HUDEP-2 (cell line): ENCODE measurements at regions not wholly inside any gene's neighbourhood (a gene's known extent, or its start where the extent isn't known, plus 50 kb on each side); places are given as distances from the start of the nearest gene placed in this dataset.

Experiments used
- DNase-seq, 76 experiments: peaks; one replicate each; lab custom pipeline; 2025; ENCODE audit not compliant: unreplicated experiment in 76 of 76; lab: John Stamatoyannopoulos, UW

- no peak for DNase-seq
These were observed 335.1 kb upstream of the UMPS start for GRCh38 chr3:124395162-124395561.

GRCh38 chr3:124395584-124396338, 334.5 kb upstream of the UMPS start:
- DNase-seq: no peak

- DNase-seq: no peak
These were observed 333.8 kb upstream of the UMPS start for GRCh38 chr3:124396339-124396950.

GRCh38 chr3:124397088-124397487, 333.2 kb upstream of the UMPS start:
- no peak for DNase-seq

- DNase-seq: no peak
These were observed 331.7 kb upstream of the UMPS start for GRCh38 chr3:124398594-124398993.

- DNase-seq: no peak
These were observed 328.4 kb upstream of the UMPS start for GRCh38 chr3:124401843-124402242.

- DNase-seq: peak in 9 of 76 experiments; percentile 1 to 31 (median 12)
These were observed 327.5 kb upstream of the UMPS start for GRCh38 chr3:124402791-124403190.

- no peak for DNase-seq
These were observed 325.6 kb upstream of the UMPS start for GRCh38 chr3:124404621-124405020.

- no peak for DNase-seq
These were observed 323.0 kb upstream of the UMPS start for GRCh38 chr3:124407260-124407659.

- no peak for DNase-seq
These were observed 320.5 kb upstream of the UMPS start for GRCh38 chr3:124409650-124410275.

- no peak for DNase-seq
These were observed 319.8 kb upstream of the UMPS start for GRCh38 chr3:124410471-124410870.

GRCh38 chr3:124411728-124412127, 318.5 kb upstream of the UMPS start:
- no peak for DNase-seq

GRCh38 chr3:124412644-124413043, 317.6 kb upstream of the UMPS start:
- DNase-seq: no peak

GRCh38 chr3:124413393-124413792, 316.9 kb upstream of the UMPS start:
- no peak for DNase-seq

GRCh38 chr3:124413989-124414598, 316.2 kb upstream of the UMPS start:
- no peak for DNase-seq

- DNase-seq: no peak
These were observed 314.7 kb upstream of the UMPS start for GRCh38 chr3:124415446-124415960.

GRCh38 chr3:124419303-124419702, 310.9 kb upstream of the UMPS start:
- DNase-seq: no peak

- DNase-seq: no peak
These were observed 309.9 kb upstream of the UMPS start for GRCh38 chr3:124420392-124420791.

- no peak for DNase-seq
These were observed 307.4 kb upstream of the UMPS start for GRCh38 chr3:124422805-124423204.

GRCh38 chr3:124424396-124424795, 305.9 kb upstream of the UMPS start:
- DNase-seq: no peak

GRCh38 chr3:124425972-124426371, 304.3 kb upstream of the UMPS start:
- no peak for DNase-seq
